GM18505 (cell line): ENCODE measurements at regions not wholly inside any gene's neighbourhood (a gene's known extent, or its start where the extent isn't known, plus 50 kb on each side); places are given as distances from the start of the nearest gene placed in this dataset.
"Not testable (repeated sequence)": the region's sequence is repeated elsewhere in the genome, so short reads cannot be mapped to it uniquely, and the experiment has no call there.

Experiments
- ATAC-seq: cut with Tn5 transposase; IDR thresholded peaks from one replicate; pipeline ENCODE4 v1.9.1; 2021; ENCODE audit not compliant: unreplicated experiment
- POLR2A ChIP-seq: IDR thresholded peaks from 4 replicates; pipeline ENCODE4 v1.6.1; 2011; ENCODE audit warnings: borderline replicate concordance; ENCODE audit not compliant: insufficient read depth, insufficient read length; ENCODE audit errors: extremely low read depth

DNA sequence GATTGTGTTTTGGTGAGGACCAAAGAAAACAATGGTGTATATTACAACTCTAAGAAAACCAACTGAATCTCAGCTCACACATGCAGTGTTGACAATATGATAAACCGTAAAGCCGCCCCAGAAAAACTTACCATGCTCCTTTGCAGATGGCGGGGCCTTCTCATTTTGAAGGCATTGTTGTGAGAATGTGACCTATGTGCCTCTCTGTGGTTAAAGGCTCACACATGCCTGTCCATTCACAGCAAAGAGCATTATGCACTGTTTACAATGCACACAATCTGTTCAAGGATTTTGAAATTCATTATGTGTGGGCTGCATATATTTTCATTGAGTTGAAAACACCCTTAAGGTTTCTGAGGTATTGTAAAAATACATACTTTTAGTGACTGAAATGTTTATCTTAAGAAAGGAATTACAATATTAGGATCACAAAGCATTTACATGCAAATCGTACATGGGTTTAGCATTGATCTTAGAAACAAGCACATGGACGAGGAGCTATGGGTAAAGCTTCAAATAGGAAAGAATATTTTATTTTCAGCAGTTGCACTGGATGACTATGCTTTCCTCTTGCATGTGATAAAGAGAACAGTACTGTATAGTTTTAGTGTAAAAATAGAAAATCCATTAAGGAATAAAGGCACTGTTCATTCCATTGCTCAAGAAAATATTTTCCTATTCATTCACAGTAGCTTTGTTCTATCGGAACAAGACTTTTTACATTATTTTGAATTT lies 334.3 kb downstream of the ARL4A start:
- no peak for ATAC-seq

DNA sequence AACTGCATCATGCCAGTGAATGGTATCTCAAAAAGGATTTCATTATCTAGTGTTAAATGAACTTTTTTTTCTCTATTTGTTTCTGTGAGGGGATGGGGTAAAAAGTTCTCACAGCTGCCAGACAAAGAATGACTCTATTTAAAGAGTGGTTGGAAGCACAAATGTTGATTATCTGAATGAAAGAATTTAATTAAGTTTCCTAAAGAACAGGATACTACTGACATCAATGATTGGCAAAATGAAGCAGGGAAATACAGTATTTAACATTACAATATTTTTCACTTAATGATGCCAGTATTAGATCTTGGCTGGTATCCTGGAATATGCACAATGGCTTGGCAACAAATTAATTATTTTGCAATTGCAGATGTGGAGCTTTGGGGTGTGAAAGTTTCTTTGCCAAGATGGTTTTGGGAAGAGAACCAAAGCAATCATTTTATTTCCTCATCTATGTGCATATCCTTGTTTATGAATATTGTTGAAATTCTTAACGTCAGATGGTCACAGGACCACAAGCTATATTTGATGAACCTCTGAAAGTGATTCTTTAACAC lies 336.8 kb downstream of the ARL4A start:
- no peak for ATAC-seq
- TF ChIP-seq POLR2A: no peak

More for the DNA sequence above, 334.3 kb downstream of the ARL4A start:
- TF ChIP-seq POLR2A: no peak

DNA sequence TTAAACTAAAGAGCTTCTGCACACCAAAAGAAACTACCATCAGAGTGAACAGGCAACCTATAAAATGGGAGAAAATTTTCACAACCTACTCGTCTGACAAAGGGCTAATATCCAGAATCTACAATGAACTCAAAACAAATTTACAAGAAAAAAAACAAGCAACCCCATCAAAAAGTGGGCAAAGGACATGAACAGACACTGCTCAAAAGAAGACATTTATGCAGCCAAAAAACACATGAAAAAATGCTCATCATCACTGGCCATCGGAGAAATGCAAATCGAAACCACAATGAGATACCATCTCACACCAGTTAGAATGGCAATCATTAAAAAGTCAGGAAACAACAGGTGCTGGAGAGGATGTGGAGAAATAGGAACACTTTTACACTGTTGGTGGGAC lies 337.6 kb downstream of the ARL4A start:
- ATAC-seq: not testable (repeated sequence)

DNA sequence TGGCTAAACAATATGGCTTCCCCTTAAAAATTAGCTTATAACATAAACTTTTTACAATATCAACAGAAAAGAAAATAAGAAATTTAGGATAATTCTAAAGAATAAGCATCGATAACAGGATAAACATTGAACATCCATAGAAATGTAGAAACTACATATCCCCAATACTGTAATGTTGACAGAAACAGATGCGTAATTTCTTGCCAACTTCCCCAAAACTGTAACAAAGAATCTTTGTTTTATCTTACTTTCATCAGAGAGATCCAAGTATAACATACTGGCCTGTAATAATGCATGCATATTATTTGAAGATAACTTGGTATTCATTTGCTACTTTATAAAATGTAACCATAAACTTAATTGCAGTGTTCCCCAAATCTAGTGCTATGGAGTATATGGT lies 339.9 kb downstream of the ARL4A start:
- no peak for ATAC-seq
- no peak for TF ChIP-seq POLR2A

DNA sequence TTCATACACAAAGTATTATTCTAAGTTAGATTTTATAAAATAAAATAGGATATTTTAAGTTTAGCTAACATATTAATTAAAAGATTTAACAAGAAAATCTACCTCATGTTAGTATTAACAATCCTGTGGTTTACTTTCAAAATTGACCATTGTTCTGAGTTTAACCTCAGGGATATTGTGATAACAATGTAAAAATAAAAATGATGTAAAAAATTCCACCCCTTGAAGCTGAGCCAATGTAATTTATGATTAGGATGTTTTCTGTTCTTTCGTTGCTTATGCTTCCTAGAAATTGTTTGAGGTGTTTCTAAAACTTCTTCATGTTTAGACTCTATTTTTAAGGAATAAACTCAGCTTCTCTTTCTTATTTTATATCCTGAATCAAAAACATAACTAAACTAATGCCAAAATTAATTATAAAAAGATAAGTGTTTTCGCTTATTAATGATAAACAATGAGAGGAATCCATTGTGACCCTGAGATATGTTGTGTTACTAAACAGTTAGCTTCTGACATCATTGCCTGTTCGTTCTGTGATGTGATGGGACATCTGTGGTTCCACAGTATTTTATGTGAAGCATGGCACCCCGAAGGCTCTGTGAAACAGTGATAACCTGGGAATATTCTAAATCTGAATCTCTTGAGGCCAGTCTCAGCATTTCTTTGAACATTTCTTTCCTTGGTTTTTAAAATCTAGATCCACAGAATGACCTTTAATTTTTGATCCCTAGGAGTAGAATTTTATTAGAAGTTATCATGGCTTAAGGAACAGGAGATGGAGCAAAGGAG lies 340.8 kb downstream of the ARL4A start:
- no peak for TF ChIP-seq POLR2A
- ATAC-seq: no peak

DNA sequence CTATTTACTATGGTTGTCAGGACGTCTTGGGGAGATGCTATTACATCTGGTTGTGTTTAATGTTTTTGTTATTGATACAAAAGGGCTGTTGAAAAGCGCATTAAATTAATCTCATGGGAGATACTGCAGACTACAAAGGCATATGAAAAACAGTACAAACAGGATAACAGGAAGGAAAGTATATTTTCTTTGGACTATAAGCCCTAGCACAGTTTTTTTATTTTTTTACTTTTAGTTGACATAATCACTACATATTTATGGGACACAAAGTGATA lies 341.3 kb downstream of the ARL4A start:
- no peak for TF ChIP-seq POLR2A
- no peak for ATAC-seq

DNA sequence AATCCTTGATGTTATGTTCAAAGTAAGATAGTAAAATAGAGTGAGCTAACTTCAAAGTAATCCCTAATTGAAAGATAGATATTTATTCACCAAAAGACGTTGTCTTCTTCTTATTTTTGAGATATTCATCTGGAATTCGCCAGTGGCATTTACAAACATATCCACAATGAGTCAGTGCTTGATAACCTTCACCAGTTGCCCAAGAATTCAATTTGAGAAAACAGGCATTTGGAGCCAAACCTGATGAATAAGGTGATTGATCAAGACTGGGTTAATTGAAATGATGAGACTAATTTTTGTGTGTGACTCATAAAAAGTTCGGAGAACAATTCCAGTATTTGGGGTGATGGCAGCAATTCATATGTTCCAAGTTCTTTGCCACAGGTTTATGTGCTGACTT lies 344.0 kb downstream of the ARL4A start:
- ATAC-seq: no peak
- no peak for TF ChIP-seq POLR2A

DNA sequence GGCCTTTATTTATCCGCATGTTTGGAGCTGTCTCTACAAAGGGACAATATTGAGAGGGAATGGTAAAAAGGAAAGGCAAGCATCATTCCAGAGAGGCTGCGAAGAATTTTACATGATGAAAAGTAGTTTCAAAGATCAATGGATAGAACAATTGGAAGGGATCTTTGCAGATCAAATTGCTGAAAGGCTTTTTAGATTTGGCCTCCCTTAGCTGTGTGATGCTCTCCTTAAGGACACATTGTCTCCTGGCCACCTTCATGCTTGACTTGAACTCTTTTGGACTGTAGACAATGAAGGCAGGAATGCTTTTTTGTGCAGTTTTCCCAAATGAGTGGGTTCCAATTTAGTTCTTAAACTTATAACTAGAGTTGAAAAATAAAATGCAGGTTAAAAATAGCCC lies 344.7 kb downstream of the ARL4A start:
- no peak for TF ChIP-seq POLR2A
- no peak for ATAC-seq

DNA sequence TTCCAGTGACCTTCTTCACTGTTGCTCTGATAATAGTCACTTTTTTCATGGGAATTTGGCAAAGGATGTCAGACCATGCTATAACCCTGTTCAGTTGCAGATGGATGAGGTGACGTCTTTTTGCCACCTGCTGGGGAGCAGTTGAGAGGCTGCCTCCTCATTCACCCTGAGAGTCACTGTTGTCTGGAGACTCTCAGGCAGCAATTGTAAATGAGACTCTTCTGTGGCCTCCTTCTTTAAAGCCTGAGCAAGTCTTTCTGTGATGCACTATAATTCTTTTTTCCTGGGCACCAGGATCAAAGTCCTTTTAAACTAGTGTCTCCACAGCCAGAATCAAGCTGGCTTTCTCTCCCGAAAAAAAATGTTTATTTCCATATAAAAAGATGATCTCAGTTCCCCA lies 345.1 kb downstream of the ARL4A start:
- no peak for TF ChIP-seq POLR2A
- no peak for ATAC-seq

DNA sequence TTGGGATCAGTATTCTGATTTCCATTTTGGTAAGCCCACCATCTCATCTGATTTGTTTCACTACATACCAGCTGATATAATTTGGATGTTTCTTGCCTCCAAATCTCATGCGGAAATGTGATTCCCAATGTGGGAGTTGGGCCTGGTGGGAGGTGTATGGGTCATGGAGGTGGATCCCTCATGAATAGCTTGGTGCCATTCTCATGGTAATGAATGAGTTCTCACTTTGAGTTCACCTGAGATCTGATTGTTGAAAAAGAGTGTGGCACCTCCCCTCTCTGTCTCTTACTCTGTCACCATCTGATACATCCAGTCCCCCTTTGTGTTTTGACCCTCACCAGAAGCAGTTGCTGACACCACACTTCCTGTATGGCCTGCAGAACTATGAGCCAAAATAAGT lies 347.3 kb downstream of the ARL4A start:
- TF ChIP-seq POLR2A: no peak
- no peak for ATAC-seq

DNA sequence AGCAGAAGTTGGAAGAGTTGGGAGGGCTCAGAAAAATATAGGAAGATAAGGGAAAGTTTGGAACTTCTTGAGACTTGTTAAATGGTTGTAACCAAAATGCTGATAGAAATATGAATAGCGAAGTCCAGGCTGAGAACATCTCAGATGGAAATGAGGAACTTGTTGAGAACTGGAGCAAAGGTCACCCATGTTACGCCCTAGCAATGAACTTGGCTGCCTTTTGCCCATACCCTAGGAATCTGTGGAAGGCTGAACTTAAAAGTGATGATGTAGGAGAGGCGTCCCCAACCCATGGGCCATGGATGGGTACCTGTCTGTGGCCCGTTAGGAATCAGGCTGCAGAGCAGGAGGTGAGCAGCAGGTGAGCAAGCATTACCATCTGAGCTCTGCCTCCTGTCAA lies 347.8 kb downstream of the ARL4A start:
- ATAC-seq: no peak
- no peak for TF ChIP-seq POLR2A

DNA sequence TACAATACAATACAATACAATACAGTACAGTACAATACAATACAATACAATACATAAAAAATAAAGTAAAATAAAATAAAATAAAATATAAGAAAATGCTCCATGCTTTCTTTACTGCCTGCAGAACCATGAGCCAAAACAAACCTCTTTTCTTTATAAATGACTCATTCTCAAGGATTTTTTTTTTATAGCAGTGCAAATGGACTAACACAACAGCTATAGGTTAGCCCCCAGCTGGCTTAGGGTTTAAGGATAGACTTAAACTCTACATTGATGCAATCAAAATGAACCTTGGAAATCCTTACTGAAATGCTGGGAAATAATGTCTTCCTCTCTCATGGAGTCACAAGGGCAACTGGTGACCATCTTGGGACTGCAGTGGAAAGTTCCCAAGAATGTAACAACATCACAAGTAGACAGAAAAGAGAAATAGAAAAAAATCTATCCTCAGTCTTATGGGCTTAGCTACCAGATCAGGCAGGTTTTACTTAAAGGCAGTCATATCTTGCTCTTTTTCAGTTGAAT lies 348.9 kb downstream of the ARL4A start:
- TF ChIP-seq POLR2A: no peak
- no peak for ATAC-seq

DNA sequence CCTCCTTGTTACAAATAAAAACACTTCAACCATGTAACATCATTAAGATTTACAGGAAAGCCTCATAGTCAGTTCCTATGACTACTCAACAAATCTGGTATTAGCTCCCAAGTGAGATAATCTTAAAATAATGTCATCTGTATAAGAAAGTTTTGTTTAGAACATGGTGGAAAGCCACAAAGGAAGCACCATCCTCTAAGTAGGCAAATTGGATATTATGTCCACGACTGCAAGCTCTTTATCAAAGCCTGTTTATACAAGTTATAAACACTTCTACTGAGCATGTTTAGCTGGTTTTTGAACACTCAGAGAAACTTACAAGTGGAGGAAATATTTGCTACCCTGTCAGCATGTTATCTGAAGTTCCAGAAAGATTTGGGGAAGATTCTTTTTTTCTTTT lies 349.8 kb downstream of the ARL4A start:
- no peak for ATAC-seq
- no peak for TF ChIP-seq POLR2A

DNA sequence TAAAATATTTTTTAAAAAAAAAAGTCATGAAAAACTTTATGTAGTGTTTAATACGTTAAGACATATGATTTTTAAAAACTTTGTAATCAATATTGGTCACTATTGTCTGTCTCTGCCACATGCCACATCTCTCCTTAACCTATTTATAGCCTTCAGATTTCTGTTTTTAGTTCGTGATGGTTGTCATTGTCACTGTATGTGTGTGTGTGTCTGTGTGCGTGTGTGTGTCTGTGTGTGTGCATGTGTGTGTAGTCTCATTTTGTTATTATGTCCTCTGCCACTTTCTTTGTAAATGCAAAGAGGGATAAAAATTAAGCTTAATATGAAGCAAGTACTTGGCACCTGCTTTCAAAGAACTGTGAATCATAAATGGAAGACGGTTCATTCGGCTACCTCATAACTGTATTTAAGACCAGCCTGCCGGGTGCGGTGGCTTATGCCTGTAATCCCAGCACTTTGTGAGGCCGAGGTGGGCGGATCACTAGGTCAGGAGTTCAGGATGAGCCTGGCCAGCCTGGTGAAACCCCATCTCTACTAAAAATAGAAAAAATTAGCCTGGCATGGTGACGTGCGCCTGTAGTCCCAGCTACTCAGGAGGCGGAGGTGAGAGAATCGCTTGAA lies 354.0 kb downstream of the ARL4A start:
- ATAC-seq: no peak
- TF ChIP-seq POLR2A: no peak
